Small intestine (tissue), 7 donors: ENCODE measurements at regions not wholly inside any gene's neighbourhood (a gene's known extent, or its start where the extent isn't known, plus 50 kb on each side); places are given as distances from the start of the nearest gene placed in this dataset.

Source experiments
- DNase-seq, 2 donors: peaks; one replicate each; pipeline versions ENCODE4 v3.0.0 to v3.0.0-alpha.2; 2013
- FAIRE-seq: peaks from 2 replicates; lab custom pipeline; 2012; peaks lifted over from hg19 to GRCh38; lab: Jason Lieb, UNC
- H3K27ac ChIP-seq, 3 donors: one replicate each; pipeline ENCODE4 v1.5.1; 2013; ENCODE audit warnings: low read length in 2 of 3, mild to moderate bottlenecking in 2 of 3, control low read depth in 1 of 3, inconsistent platforms in 1 of 3, low read depth in 1 of 3, moderate library complexity in 1 of 3
- H3K27me3 ChIP-seq, 3 donors: one replicate each; pipeline ENCODE4 v1.6.1; 2013; ENCODE audit warnings: low read length in 3 of 3, inconsistent platforms in 1 of 3; ENCODE audit not compliant: control insufficient read depth in 3 of 3, insufficient read depth in 3 of 3
- H3K36me3 ChIP-seq, 3 donors: one replicate each; pipeline ENCODE4 v1.6.1; 2013; ENCODE audit warnings: low read length in 3 of 3, inconsistent platforms in 1 of 3, low read depth in 1 of 3, mild to moderate bottlenecking in 1 of 3, moderate library complexity in 1 of 3; ENCODE audit not compliant: control insufficient read depth in 3 of 3, insufficient read depth in 2 of 3
- H3K4me1 ChIP-seq, 3 donors: one replicate each; pipeline ENCODE4 v1.6.1; 2013; ENCODE audit warnings: low read length in 2 of 3, inconsistent platforms in 1 of 3, low read depth in 1 of 3, mild to moderate bottlenecking in 1 of 3, moderate library complexity in 1 of 3; ENCODE audit not compliant: control insufficient read depth in 3 of 3, insufficient read depth in 2 of 3
- H3K4me3 ChIP-seq, 3 donors: one replicate each; pipeline ENCODE4 v1.5.1; 2013; ENCODE audit warnings: low read length in 3 of 3, control low read depth in 1 of 3, inconsistent platforms in 1 of 3, low read depth in 1 of 3, mild to moderate bottlenecking in 1 of 3, moderate library complexity in 1 of 3
- H3K9me3 ChIP-seq, 2 donors: one replicate each; pipeline ENCODE4 v1.6.1; 2013; ENCODE audit warnings: low read depth in 1 of 2, low read length in 1 of 2; ENCODE audit not compliant: control insufficient read depth in 2 of 2, insufficient read depth in 1 of 2
- WGBS, 3 donors: extraction: QIAGEN DNeasy Blood & Tissue Kit; methylation state at CpG; one replicate each; pipeline ENCODE4 v1.1.7; 2013; 5-methylcytosine and 5-hydroxymethylcytosine counted together
- donor health status: healthy with polysubstance abuse.
- donor health status: control.
- donor health status: control.
- donor health status: Bipolar disorder and iron deficiency.
- donor health status: healthy.

DNA sequence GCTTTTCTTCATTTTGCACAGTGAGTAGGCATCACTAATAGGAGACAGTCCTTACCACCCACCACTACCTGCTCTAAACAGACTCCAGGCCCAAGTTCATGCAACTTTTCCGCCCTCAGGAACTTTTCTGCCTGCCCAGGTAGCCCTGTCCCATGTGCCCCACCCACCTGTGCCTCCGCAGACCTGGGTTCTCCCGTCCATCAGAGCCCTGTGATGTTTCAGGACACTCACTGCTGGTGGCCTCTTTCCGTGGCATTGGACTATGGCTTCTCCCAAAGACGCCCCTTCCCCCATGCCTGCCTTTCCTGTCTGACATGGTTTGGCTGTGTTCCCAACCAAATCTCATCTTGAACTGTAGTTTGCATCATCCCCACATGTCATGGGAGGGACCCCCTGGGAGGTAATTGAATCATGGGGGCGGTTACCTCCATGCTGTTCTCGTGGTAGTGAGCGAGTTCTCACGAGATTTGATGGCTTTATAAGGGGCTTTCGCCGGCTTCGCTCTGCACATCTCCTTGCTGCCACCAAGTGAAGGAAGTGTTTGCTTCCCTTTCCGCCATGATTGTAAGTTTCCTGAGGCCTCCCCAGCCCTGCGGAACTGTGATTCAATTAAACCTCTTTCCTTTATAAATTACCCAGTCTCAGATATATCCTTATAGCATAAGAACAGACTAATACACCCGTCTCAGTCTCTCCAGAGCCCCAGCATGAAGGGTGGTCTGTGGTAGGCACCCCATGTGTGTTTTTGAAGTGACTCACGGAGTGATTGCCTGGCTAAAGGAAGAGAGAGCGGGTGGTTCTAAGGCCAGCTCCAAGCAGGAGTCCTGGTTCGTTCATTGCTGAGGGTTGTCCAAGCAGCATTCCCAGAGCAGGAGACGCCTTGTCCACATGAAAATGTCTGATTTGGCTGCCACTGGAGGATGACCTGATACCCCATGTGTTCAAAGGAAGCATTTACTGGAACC is 86.0 kb upstream of the ZBTB40 start:
- H3K4me3 ChIP-seq = no peak overlapping the region
- H3K27ac ChIP-seq = no peak overlapping the region
- H3K36me3 ChIP-seq = no peaks in the 10 kb centered on the region
- DNase-seq (no peak), FAIRE-seq (no peak)
- H3K9me3 ChIP-seq = no peaks in the 10 kb centered on the region
- WGBS, 3 donors = 77 to 83% (median 80%) methylated on average over 19 of the region's 19 CpGs
- H3K4me1 ChIP-seq = no peaks in the 10 kb centered on the region
- peaks cover 0 to 7% (median 4%) of the 10 kb centered on the region in 3 donors for H3K27me3 ChIP-seq

DNA sequence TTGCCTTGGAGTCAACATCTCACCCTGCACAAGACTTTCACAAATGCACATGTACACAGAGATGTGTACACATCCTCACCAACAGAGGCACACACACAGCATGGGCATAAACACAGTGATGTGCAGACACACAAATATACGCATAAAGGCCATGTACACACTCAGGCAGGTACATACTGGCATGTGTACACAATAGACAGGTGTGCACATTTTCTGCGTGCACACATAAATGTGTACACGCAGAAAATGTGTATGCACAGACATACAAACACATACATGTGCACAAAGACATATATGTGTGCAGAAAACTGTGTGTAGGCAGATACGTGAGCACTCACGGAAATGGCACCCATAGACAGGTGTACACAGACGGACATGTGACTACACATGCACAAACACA is 85.3 kb upstream of the ZBTB40 start:
- Histone ChIP-seq H3K4me3 (no peak overlapping the region), H3K9me3 (no peaks in the 10 kb centered on the region), H3K36me3 (no peaks in the 10 kb centered on the region), H3K27ac (no peak overlapping the region), H3K4me1 (no peaks in the 10 kb centered on the region), H3K27me3 (peaks cover 0 to 11% (median 4%) of the 10 kb centered on the region in 3 donors)
- DNase-seq (no peak), FAIRE-seq (no peak)
- WGBS, 3 donors = 78 to 88% (median 87%) methylated on average over 6 of the region's 6 CpGs

DNA sequence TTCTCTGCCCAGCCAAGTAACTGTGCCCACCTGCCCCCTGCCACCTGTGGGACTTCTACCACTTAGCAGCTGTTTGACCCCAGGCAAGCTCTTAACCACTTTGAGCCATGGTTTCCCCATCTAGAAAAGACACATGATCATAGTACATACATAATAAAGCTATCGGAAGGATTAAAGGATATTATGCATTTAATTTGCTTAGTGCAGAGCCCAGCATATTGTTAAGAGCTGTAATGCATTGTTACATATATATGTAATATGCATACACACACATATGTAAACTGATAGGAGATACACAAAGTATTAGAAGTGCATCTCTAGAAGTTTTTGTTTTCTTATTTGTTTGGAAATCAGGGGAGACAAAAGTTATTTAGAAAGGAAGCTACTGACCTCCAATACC is 83.5 kb upstream of the ZBTB40 start:
- H3K4me1 ChIP-seq = no peaks in the 10 kb centered on the region
- no peak overlapping the region for H3K27ac ChIP-seq
- DNase-seq (no peak), FAIRE-seq (no peak)
- no peaks in the 10 kb centered on the region for H3K9me3 ChIP-seq
- 67 to 92% (median 72%) methylated on average over 1 of the region's 1 CpG for WGBS, 3 donors
- no peak overlapping the region for H3K4me3 ChIP-seq
- H3K36me3 ChIP-seq = no peaks in the 10 kb centered on the region
- peaks cover 0 to 15% (median 4%) of the 10 kb centered on the region in 3 donors for H3K27me3 ChIP-seq

DNA sequence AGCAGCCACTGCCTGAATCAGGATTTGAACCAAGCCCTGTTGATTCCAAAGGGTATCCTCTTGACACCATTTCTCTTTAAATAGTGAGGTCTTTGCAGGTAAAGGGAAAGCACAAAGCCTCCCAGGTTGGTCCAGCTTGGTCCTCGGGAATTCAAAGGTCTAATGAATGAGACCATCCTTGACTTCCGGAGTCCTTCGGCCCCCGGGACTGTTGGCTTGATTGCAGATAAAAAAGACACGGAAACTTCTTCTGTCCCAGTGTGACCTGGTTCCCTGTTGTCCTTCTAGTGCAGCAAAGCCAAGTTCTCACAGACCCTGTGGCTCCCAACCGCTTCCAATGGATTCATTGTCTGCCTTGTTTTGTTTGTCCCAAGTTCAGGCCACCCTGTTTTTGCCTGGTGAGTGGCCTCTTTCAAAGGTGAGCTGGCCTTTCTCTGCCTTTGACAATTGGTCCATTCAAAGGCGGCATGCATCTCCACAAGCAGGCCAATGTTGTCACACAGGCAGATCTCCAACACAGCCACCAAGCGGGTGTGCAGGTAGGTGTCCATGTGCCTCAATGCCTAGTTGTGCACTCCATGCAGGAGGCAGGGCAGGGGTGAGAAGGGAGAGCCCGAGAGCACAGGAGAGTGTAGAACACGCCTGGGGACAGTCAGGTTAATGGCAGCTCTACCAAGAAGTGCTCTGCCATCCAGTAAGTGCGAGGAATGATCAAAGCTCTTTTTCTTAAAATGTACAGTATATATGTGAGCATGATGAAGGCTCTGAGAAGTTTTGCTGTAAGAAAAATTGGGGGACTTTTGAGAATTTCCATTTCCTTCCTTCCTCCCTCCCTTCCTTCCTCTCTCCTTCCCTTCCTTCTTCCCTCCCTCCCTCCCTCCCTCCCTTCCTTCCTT is 82.1 kb upstream of the ZBTB40 start:
- H3K4me3 ChIP-seq = no peak overlapping the region
- WGBS, 3 donors = 71 to 77% (median 73%) methylated on average over 11 of the region's 11 CpGs
- H3K36me3 ChIP-seq = no peaks in the 10 kb centered on the region
- H3K27ac ChIP-seq = no peak overlapping the region
- FAIRE-seq (no peak), DNase-seq (no peak)
- H3K27me3 ChIP-seq = peaks cover 0 to 18% (median 4%) of the 10 kb centered on the region in 3 donors
- H3K9me3 ChIP-seq = no peaks in the 10 kb centered on the region
- no peaks in the 10 kb centered on the region for H3K4me1 ChIP-seq

DNA sequence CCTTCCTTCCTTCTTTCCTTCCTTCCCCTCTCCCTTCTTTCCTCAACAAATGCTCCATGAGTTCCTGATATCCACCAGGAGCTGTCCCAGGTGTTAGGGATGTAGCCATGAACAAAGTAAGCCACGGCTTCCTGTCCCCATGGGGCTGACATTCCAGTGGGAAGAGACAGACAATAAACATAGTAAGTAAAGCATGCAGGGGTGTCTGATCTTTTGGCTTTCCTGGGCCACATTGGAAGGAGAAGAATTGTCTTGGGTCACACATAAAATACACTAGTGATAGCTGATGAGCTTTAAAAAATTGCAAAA is 81.5 kb upstream of the ZBTB40 start:
- Histone ChIP-seq H3K4me1 (no peaks in the 10 kb centered on the region), H3K4me3 (no peak overlapping the region), H3K36me3 (no peaks in the 10 kb centered on the region), H3K27ac (no peak overlapping the region), H3K9me3 (no peaks in the 10 kb centered on the region), H3K27me3 (peaks cover 0 to 18% (median 4%) of the 10 kb centered on the region in 3 donors)
- FAIRE-seq (no peak), DNase-seq (no peak)
- 19 to 48% (median 39%) methylated on average over 1 of the region's 1 CpG for WGBS, 3 donors

DNA sequence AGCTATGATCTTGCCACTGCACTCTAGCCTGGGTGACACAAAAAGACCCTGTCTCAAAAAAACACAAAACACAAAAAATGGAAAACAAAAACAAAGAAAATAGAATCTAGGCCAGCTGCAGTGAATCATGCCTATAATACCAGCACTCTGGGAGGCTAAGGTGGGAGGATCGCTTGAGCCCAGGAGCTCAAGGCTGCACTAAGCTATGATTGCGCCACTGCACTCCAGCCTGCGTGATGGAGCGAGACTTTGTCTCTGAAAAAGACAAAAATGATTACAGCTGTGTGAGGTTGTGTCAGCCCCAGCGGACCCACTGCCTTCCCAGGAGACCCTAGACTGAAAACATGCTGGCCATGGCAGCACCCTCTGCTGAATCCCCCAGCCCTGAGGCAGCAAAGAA is 80.2 kb upstream of the ZBTB40 start:
- DNase-seq (no peak), FAIRE-seq (no peak)
- Histone ChIP-seq H3K27me3 (peaks cover 0 to 17% (median 2%) of the 10 kb centered on the region in 3 donors), H3K4me3 (no peak overlapping the region), H3K9me3 (no peaks in the 10 kb centered on the region), H3K27ac (no peak overlapping the region), H3K4me1 (no peaks in the 10 kb centered on the region), H3K36me3 (no peaks in the 10 kb centered on the region)
- 84 to 87% (median 85%) methylated on average over 5 of the region's 5 CpGs for WGBS, 3 donors

DNA sequence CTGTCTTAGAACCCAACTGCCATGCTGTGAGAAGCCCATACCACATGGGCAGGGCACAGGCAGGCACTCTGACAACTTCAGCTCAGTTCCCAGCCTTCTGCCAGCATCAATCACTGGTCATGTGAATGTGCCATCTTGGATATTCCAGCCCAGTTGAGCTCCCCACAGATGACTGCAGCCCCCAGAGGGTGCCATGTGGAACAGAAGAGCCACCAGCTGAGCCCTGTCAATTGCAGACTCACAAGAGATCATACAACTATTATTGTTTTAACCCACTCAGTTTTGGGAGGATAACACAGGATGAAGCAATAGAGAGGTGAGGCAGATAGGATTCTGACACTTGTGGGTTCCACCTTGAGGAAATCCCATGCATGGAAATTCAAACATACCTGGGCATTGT is 78.4 kb upstream of the ZBTB40 start:
- Histone ChIP-seq H3K9me3 (no peaks in the 10 kb centered on the region), H3K4me3 (no peak overlapping the region), H3K27ac (no peak overlapping the region), H3K27me3 (peaks cover 0 to 15% (median 0%) of the 10 kb centered on the region in 3 donors), H3K36me3 (no peaks in the 10 kb centered on the region), H3K4me1 (no peaks in the 10 kb centered on the region)
- FAIRE-seq = no peak
- no peak for DNase-seq

DNA sequence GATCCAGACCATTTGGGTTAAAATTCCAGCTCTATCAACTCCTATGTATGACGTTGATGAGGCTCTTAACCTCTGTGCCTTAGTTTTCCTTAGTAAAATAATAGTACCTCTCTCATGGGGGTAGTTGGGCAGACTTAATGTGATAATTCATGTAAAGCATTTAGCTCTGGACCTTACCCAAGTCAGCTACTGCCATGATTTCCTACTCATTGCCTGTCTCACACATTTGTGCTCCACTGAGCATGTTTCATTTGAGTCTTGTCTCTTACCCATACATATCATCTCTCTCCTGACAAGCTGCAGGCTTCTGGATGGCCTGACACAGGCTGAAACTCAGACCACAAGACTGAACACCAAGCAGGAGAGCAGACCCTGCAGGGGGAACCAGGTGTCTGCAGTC is 77.7 kb upstream of the ZBTB40 start:
- Histone ChIP-seq H3K36me3 (no peaks in the 10 kb centered on the region), H3K27ac (no peak overlapping the region), H3K4me3 (no peak overlapping the region), H3K27me3 (peaks cover 0 to 15% (median 0%) of the 10 kb centered on the region in 3 donors), H3K9me3 (no peaks in the 10 kb centered on the region), H3K4me1 (no peaks in the 10 kb centered on the region)
- 71 to 84% (median 79%) methylated on average over 1 of the region's 1 CpG for WGBS, 3 donors
- FAIRE-seq = no peak
- DNase-seq = no peak
